ENCODE measurements at regions not wholly inside any gene's neighbourhood (a gene's known extent, or its start where the extent isn't known, plus 50 kb on each side); places are given as distances from the start of the nearest gene placed in this dataset.

DNA sequence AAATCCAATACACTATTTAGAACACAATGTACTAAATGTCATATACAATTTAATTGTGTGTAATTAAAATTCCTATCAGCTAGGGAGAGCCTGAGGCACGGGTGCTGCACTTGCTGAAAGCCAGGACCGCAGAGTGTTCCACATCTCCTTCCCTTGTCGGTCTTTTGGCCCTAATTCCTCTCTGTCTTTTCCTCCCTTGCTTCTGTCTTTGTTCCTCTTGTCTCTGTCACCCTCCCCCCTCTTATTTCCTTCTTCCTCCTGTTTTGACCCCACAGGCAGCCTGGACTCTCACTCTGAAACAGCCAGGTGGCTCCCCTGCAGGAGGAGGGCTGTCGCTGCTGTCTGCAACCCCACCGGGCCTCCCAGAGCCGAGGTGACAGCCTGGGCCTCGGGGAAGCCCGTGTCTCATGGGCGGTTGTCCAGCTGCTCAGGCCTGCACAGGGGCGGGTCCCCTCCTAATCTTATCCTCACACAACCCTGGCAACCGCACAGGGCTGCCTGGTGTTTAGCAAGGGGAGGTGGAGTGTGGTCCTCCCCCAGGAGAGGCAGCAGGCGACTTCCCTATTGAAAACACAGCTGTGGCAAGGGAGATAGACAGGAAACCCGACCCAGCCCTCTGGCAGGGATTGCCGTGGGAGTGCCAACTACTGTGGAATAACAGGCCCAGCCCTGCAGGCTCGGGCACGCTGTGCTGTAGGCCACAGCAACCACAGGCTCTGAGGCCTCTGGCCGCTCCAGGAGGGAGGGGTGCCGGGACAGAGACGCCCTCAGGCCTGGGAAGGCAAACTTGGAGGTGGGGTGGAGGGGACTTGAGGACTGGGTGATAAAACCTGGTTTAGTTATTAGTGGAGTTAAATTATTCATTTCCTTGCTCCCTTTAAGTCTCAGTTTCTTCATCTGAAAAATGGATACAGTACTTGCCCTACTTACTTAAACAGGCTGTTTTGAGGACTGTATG lies 68.8 kb upstream of the WDR26 start:
- no peak for TF ChIP-seq POLR2A (IDR thresholded peaks at IDR 0.05)
- TF ChIP-seq, protein P1, sequence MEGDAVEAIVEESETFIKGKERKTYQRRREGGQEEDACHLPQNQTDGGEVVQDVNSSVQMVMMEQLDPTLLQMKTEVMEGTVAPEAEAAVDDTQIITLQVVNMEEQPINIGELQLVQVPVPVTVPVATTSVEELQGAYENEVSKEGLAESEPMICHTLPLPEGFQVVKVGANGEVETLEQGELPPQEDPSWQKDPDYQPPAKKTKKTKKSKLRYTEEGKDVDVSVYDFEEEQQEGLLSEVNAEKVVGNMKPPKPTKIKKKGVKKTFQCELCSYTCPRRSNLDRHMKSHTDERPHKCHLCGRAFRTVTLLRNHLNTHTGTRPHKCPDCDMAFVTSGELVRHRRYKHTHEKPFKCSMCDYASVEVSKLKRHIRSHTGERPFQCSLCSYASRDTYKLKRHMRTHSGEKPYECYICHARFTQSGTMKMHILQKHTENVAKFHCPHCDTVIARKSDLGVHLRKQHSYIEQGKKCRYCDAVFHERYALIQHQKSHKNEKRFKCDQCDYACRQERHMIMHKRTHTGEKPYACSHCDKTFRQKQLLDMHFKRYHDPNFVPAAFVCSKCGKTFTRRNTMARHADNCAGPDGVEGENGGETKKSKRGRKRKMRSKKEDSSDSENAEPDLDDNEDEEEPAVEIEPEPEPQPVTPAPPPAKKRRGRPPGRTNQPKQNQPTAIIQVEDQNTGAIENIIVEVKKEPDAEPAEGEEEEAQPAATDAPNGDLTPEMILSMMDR (IDR thresholded peaks at IDR 0.05): peak in 4 of 6 experiments; percentile 4 to 43 (median 20)
